Small intestine (tissue), 7 donors: ENCODE measurements at regions not wholly inside any gene's neighbourhood (a gene's known extent, or its start where the extent isn't known, plus 50 kb on each side); places are given as distances from the start of the nearest gene placed in this dataset.

Experiments
- DNase-seq, 2 donors: peaks; one replicate each; pipeline versions ENCODE4 v3.0.0 to v3.0.0-alpha.2; 2013
- FAIRE-seq: peaks from 2 replicates; lab custom pipeline; 2012; peaks lifted over from hg19 to GRCh38; lab: Jason Lieb, UNC
- H3K27ac ChIP-seq, 3 donors: one replicate each; pipeline ENCODE4 v1.5.1; 2013; ENCODE audit warnings: low read length in 2 of 3, mild to moderate bottlenecking in 2 of 3, control low read depth in 1 of 3, inconsistent platforms in 1 of 3, low read depth in 1 of 3, moderate library complexity in 1 of 3
- H3K27me3 ChIP-seq, 3 donors: one replicate each; pipeline ENCODE4 v1.6.1; 2013; ENCODE audit warnings: low read length in 3 of 3, inconsistent platforms in 1 of 3; ENCODE audit not compliant: control insufficient read depth in 3 of 3, insufficient read depth in 3 of 3
- H3K36me3 ChIP-seq, 3 donors: one replicate each; pipeline ENCODE4 v1.6.1; 2013; ENCODE audit warnings: low read length in 3 of 3, inconsistent platforms in 1 of 3, low read depth in 1 of 3, mild to moderate bottlenecking in 1 of 3, moderate library complexity in 1 of 3; ENCODE audit not compliant: control insufficient read depth in 3 of 3, insufficient read depth in 2 of 3
- H3K4me1 ChIP-seq, 3 donors: one replicate each; pipeline ENCODE4 v1.6.1; 2013; ENCODE audit warnings: low read length in 2 of 3, inconsistent platforms in 1 of 3, low read depth in 1 of 3, mild to moderate bottlenecking in 1 of 3, moderate library complexity in 1 of 3; ENCODE audit not compliant: control insufficient read depth in 3 of 3, insufficient read depth in 2 of 3
- H3K4me3 ChIP-seq, 3 donors: one replicate each; pipeline ENCODE4 v1.5.1; 2013; ENCODE audit warnings: low read length in 3 of 3, control low read depth in 1 of 3, inconsistent platforms in 1 of 3, low read depth in 1 of 3, mild to moderate bottlenecking in 1 of 3, moderate library complexity in 1 of 3
- H3K9me3 ChIP-seq, 2 donors: one replicate each; pipeline ENCODE4 v1.6.1; 2013; ENCODE audit warnings: low read depth in 1 of 2, low read length in 1 of 2; ENCODE audit not compliant: control insufficient read depth in 2 of 2, insufficient read depth in 1 of 2
- WGBS, 3 donors: extraction: QIAGEN DNeasy Blood & Tissue Kit; methylation state at CpG; one replicate each; pipeline ENCODE4 v1.1.7; 2013; 5-methylcytosine and 5-hydroxymethylcytosine counted together
- donor health status: healthy with polysubstance abuse.
- donor health status: control.
- donor health status: control.
- donor health status: Bipolar disorder and iron deficiency.
- donor health status: healthy.

DNA sequence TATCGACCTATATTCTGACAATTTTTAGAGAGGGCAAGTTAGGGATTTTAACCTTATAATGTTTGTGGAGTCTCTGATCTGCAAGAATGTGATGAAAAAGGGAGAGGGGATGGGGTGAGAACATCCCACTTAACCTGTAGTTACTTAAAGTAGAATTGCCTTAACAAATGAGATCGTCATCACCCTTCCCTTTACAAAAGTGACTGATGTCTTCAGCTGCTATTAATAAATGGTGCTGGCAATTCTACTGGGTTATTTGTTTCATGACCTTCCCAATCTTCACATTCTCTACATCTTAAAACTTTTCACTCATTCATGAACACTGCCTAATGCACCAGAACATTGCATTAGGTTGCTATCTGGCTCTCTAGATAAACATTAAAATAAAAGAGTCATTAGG, 873.4 kb upstream of the LCORL start:
- no peaks in the 10 kb centered on the region for H3K36me3 ChIP-seq
- H3K4me3 ChIP-seq: no peak overlapping the region
- FAIRE-seq (no peak), DNase-seq (no peak)
- no peaks in the 10 kb centered on the region for H3K27me3 ChIP-seq
- no peaks in the 10 kb centered on the region for H3K9me3 ChIP-seq
- H3K4me1 ChIP-seq: no peaks in the 10 kb centered on the region
- 44 to 76% (median 69%) methylated on average over 2 of the region's 2 CpGs for WGBS, 3 donors
- no peak overlapping the region for H3K27ac ChIP-seq

DNA sequence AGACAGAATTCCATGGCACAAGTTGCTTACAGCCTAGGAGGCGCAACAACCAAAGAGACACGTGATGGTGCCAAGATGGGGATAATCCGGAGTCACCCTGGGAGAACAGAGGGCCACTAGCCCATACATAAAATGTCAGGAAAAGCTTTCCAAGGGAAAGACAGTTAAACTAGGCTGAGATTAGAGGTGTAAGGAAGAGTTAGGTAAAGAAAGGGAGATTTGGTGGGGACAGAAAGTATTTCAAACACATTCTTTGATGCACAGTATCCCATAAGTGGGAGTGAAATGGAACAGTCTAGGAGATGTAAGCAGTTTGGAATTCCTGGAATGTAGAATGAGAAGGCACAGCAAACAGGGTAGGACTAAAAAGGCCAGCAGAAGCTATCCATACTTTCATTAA, 860.9 kb upstream of the LCORL start:
- no peak for FAIRE-seq
- H3K4me1 ChIP-seq: no peaks in the 10 kb centered on the region

DNA sequence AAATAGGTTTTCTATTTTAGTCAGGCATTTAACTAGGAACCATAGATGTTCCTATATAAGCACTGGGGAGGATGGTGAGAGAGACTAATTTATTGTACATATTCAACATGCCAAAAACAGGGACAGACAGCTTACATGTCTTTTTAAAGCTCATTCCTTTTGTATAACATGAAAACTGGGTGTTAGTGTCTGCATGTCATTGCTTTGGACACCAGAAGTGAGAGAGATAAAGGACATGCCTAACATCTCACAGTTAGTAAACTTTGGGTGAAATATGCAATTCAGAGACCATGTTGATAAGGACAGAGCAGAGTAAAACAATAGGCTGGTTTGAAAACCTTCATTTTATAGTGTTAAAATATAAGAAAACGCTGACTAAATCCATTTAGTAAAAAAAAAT, 860.0 kb upstream of the LCORL start:
- no peak for FAIRE-seq
- no peaks in the 10 kb centered on the region for H3K27me3 ChIP-seq

More for the DNA sequence above, 860.9 kb upstream of the LCORL start:
- H3K27me3 ChIP-seq: no peaks in the 10 kb centered on the region
- no peak overlapping the region for H3K27ac ChIP-seq
- no peak overlapping the region for H3K4me3 ChIP-seq
- H3K36me3 ChIP-seq: no peaks in the 10 kb centered on the region
- DNase-seq: no peak
- H3K9me3 ChIP-seq: no peaks in the 10 kb centered on the region
- 66 to 69% (median 66%) methylated on average over 3 of the region's 3 CpGs for WGBS, 3 donors

DNA sequence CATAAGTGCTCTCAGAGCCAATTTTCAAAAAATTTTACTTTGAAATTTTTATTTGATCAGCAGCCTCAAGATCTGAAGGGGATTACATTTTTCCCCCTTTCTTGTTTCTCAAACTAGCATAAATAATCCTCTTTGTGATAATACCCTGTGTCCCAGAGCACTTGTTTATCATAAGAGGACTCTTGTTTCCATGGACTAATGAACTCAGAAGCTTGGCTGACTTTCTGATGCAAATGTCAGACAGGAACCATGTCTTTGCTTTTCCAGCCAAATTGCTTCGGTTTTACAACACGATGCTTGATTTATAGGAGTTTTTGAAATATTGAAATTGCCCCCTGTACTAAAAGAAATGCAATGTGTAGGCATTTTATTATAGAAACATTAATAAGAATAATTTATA, 859.3 kb upstream of the LCORL start:
- WGBS, 3 donors: 52 to 79% (median 69%) methylated on average over 2 of the region's 2 CpGs

More for the DNA sequence above, 860.0 kb upstream of the LCORL start:
- Histone ChIP-seq H3K36me3 (no peaks in the 10 kb centered on the region), H3K4me3 (no peak overlapping the region), H3K27ac (no peak overlapping the region), H3K9me3 (peaks cover 0 to under 1% of the 10 kb centered on the region in 2 donors), H3K4me1 (no peaks in the 10 kb centered on the region)
- 62 to 77% (median 67%) methylated on average over 1 of the region's 1 CpG for WGBS, 3 donors
- no peak for DNase-seq

DNA sequence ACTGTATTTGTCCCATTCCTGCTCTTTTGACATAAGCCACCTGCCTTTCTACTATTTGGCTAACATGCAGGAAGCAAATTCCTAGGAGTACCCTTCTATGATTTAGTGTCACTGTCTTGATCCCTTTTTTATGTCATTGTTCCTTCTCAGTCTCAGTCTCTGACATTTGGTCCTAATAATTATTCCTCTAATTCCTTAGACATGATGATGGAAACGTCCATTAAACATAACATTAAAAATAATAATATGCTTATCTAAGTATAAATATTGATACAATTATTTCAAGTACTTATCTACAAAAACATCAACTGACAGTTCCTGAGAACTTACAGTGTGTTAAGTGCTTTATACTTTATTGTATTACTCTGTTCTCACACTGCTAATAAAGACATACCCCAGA, 857.0 kb upstream of the LCORL start:
- DNase-seq: no peak
- FAIRE-seq: no peak
- Histone ChIP-seq H3K27me3 (no peaks in the 10 kb centered on the region), H3K9me3 (peaks cover 0 to 21% of the 10 kb centered on the region in 2 donors), H3K27ac (no peak overlapping the region), H3K4me3 (no peak overlapping the region), H3K4me1 (no peaks in the 10 kb centered on the region), H3K36me3 (no peaks in the 10 kb centered on the region)
- WGBS, 3 donors: 15 to 43% (median 29%) methylated on average over 1 of the region's 1 CpG

More for the DNA sequence above, 859.3 kb upstream of the LCORL start:
- Histone ChIP-seq H3K27ac (no peak overlapping the region), H3K36me3 (no peaks in the 10 kb centered on the region), H3K4me3 (no peak overlapping the region), H3K4me1 (no peaks in the 10 kb centered on the region), H3K9me3 (peaks cover 0 to 7% of the 10 kb centered on the region in 2 donors), H3K27me3 (no peaks in the 10 kb centered on the region)
- no peak for DNase-seq
- no peak for FAIRE-seq

DNA sequence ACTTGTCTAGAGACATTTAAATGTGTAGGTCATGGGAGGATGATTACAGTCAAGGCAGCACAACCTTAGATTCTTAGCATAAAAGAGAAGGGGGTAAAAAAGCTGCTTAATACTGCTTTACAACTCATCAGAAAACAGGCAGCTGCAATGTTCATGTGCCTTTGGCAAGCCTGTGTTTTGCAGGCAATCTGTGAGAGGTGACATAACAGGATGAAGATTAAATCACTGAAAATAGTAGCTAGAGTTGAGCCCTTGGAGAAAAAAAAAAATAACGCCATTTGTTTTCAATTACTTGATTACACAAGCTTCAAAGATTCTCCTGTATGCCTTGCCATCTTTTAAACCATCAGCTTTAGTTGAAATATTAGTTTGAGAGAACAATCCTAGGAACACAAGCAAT, 847.6 kb upstream of the LCORL start:
- FAIRE-seq (no peak), DNase-seq (no peak)
- no peaks in the 10 kb centered on the region for H3K27me3 ChIP-seq
- H3K9me3 ChIP-seq: peaks cover 0 to 2% of the 10 kb centered on the region in 2 donors
- H3K4me3 ChIP-seq: no peak overlapping the region
- WGBS, 3 donors: 27 to 41% (median 38%) methylated on average over 1 of the region's 1 CpG
- no peak overlapping the region for H3K27ac ChIP-seq
- H3K4me1 ChIP-seq: no peaks in the 10 kb centered on the region
- H3K36me3 ChIP-seq: no peaks in the 10 kb centered on the region

DNA sequence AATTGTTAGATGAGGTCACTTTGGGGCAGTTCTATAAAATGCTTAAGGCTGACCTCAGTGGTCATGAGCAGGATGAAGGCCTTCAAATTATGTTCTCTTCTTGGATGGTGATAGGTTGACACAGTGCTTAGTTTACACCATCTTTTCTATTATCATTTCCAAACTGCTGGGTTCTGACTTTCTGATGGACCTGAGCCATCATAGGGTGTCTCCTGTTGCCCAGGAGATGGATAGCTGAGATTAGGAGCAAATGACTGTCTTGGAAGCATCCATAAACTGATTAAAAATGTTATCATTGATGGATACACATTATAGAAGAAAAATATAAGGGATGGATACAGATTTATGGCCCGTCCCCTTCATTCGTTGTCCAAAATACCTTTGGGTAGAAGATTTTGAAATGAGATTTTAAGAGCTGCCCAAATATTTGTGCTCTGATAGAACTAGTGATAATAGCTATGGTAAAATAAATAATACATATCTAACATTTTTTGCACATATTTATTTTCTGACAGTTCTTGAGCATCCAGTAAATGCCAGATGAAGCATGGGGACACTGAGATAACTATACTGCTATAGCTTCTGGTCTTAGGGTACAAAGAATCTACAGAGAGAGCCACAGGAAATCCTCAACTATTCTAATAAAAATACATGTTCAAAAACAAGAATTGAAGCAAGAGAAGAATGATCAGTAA, 839.4 kb upstream of the LCORL start:
- no peaks in the 10 kb centered on the region for H3K9me3 ChIP-seq
- H3K4me3 ChIP-seq: no peak overlapping the region
- H3K4me1 ChIP-seq: no peaks in the 10 kb centered on the region
- FAIRE-seq (no peak), DNase-seq (no peak)
- H3K27ac ChIP-seq: no peak overlapping the region
- 84 to 87% (median 85%) methylated on average over 2 of the region's 2 CpGs for WGBS, 3 donors
- H3K36me3 ChIP-seq: no peaks in the 10 kb centered on the region
- H3K27me3 ChIP-seq: no peaks in the 10 kb centered on the region

DNA sequence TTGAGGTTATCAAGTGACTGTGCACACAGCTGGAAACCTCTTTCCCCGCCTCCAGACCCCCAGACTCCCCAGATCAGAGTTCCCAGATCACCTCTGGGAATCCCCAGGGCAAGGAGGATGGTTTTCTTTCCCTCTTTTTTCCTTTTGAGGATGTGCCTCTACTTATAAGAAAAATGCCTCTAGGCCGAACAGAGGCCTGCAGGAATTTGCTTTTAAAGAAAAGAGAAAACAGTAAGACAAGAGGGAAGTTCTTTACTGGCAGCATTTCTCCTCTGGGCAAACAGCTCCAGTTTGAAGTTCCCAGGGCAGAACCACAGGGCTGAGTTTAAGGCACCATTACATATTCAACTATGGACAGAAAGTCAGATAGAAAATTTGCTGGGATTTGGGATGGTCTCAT, 837.9 kb upstream of the LCORL start:
- DNase-seq: no peak
- WGBS, 3 donors: 47 to 60% (median 59%) methylated on average over 2 of the region's 2 CpGs
- no peaks in the 10 kb centered on the region for H3K36me3 ChIP-seq
- no peak overlapping the region for H3K27ac ChIP-seq
- no peak overlapping the region for H3K4me3 ChIP-seq
- no peaks in the 10 kb centered on the region for H3K9me3 ChIP-seq
- H3K27me3 ChIP-seq: no peaks in the 10 kb centered on the region
- FAIRE-seq: no peak
- H3K4me1 ChIP-seq: no peaks in the 10 kb centered on the region
